NCI-H748 (cell line): ENCODE measurements at regions not wholly inside any gene's neighbourhood (a gene's known extent, or its start where the extent isn't known, plus 50 kb on each side); places are given as distances from the start of the nearest gene placed in this dataset.
A peak's percentile ranks its signal among the peaks of the same experiment; 100 is the strongest.

Source experiments
- DNase-seq: peaks from one replicate; lab custom pipeline; 2025; ENCODE audit not compliant: unreplicated experiment; lab: John Stamatoyannopoulos, UW

DNA sequence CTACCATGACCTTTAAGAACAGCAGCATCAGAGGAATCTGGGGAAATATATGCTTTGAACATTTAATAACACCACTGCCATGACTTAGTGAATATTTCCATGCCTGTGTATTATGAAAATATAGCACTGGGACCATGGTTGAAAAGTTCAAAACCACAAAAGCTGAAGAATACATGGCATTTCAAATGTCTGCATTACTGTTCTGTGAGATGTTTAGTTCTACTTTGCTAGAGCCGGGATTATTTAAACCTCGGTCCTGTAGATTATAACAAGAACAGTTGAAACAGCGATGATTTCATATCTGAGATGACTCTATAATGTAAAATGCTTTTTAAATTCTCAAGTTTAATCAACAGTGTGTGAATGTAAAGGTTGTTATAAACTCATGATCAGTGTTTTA is 126.7 kb upstream of the AGA start:
- DNase-seq, result no peak

DNA sequence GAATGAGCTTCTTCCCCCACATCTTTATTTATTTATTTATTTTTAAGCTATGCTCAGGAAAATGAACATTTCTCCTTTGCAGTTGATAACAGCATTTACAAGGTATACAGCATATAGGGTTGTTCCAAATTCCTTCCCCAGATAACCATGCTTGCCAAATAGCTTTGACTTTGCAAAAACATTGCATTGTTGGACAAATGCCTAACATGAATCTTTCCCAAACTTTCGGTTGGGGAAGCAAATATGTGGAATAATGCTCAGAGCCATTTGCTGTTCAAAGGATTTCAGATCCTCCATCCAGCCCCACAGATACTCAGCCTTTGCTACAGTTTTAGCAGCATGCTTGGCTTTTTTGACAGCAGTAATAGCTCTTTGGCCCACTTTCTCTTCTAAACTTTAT is 127.2 kb upstream of the AGA start:
- no peak for DNase-seq

DNA sequence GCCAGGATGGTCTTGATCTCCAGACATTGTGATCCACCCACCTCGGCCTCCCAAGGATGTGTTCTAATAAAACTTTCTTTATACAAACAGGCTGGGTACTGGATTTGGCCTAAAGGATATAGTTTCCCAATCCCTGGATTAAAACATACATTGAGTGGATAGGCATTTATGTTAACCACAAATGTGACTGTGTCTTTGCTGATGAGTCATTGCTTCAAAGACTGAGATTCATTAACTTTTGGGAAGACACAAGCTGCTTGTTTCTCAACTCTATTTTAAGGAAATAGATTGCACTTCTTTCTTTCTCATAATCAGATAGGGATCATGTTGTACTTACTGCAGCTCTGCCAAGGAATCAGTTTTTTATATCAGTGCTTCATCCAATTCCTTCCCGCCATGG is 131.3 kb upstream of the AGA start:
- DNase-seq, result no peak

DNA sequence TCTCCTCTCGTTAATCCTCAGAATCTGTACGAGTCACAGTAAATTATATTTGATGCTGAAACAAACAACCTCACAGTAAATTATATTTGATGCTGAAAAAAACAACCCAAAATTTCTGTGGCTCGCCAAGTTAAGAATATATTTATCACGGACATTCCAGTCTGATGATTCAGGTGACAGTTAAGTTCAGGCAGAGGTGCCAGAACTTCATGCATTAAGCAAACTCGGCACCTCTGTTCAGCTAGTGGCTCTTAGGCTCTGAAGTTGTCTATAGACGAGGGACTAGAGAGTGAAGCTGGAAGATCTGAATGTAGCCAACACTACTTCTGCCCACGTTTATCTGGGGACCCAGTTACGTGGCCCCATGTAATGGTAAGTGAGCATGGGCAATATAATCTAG is 132.2 kb upstream of the AGA start:
- DNase-seq, result no peak

DNA sequence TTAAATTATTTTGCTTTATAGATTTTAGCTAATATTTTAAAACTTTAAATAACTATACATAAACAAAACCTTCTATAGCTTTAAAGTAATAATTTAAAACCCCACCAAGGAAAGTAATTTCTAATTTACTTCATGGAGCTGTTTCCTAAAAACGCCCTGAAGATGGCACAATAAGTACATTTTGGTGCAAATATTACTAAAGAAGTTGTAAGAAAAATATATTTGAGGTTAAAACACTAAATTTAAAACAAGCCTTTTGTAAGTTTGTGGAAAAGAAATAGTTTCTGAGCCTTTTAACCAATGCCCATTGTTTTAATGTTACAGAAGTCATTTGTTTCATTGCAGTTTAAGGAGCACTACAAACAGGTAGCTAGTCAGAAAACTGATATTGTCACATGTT is 137.4 kb upstream of the AGA start:
- DNase-seq, result no peak

DNA sequence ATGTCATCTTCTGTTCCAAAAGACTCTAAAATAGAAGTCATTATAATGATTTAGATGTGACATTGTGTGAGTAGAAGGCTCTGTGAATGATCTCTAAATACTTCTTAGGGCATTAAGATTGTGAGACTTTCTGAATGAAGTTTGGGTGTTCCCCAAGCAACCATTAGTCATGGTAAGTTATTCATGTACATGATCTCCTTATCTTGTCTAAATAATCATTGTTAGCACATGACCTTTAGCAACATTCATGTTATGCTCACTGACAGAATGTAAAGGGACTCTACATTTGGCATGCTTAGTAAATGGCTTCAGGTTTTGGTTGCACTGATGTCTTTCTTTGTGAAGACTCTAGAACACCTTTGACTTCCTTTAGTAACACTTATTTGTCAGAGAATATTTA is 140.8 kb upstream of the AGA start:
- DNase-seq, result no peak

DNA sequence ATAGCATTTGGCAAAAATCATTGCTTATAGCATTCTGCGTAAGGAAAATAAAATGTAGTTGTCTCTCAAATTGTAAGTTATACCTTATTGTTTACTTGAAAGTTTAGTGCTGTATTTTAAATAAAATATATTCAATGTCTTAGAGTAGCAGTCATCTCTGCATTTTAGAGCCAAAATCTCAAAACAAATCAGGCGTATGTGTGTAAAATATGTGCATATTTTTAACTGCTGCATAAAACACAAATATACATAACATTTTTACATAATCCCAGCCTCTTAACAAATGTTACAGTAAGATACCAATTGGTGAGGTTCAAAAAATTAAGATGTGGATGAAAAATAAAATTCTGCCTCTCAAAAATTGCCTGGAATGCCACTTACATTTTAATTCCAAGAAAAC is 145.8 kb upstream of the AGA start:
- no peak for DNase-seq

DNA sequence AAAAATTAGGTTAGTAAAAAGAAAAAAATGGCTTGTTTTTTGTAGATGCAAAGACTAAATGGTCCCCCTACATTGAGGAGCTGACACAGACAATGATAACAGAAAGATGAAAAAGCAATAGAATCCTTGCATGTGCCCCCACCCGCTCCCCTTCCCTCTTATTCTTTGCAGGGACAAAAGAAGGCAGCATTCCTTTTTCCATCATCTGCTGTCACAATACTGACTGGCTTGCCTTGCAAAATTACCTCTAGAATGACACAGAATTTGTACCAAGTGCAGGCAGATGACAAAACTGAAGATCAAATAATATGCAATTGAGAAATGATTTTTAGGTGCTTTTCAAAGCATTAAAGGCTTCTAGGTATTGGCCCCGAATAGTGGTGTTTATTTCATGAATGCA is 153.1 kb upstream of the AGA start:
- no peak for DNase-seq

DNA sequence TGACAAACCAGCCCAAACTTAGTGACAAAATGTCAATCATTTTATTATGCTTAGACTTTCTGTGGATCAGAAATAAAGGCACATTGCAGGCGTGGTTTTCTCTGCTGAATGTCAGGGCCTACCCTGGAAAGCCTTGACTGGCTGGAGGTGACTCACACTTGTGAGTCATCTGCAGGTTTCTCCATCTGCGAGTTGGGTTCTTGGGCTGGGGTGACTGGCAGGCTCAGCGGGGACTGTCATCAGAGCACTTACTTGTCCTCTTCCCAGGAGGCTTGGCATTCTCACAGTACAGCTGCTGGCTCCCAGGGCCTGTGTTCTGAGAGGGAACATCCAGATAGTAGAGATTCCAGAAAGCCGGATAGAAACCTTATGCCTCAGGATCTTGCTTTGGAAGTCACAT is 153.8 kb upstream of the AGA start:
- no peak for DNase-seq

DNA sequence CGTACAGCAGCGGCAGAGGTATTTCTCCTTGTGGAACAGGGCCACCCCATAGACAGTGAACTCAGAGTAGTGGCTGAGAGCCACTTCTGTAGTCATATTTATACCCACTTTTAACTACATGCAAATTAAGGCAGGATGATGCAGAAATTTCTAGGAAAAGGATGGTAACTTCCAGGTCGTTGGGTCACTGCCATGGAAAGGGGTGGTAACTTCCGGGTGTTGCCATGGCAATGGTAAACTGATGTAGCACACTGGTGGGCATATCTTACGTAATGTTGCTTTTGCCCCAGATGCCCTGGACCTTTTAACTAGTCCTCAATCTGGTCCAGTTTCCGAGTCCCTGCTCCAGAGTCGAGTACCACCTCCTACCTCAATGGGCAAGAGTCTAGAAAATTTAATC is 154.8 kb upstream of the AGA start:
- no peak for DNase-seq

DNA sequence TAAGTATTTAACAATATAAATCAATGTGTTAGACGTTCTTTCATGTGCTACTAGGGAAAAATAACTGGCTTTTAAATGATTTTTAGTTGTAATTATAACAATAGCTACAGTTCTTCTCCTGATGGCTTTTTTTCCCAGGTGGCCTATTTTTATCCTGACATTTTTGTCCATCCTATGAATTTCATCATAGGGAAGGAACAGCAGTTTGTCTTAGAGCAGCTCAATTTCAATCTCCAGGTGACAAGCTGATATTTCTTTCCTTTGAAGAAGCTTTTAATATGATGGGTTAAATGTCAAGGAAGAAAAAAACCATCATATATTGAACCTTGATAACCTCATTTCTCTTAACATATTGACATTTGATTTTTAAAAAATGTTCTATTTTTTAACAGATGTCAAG is 163.0 kb upstream of the AGA start:
- DNase-seq, result no peak

DNA sequence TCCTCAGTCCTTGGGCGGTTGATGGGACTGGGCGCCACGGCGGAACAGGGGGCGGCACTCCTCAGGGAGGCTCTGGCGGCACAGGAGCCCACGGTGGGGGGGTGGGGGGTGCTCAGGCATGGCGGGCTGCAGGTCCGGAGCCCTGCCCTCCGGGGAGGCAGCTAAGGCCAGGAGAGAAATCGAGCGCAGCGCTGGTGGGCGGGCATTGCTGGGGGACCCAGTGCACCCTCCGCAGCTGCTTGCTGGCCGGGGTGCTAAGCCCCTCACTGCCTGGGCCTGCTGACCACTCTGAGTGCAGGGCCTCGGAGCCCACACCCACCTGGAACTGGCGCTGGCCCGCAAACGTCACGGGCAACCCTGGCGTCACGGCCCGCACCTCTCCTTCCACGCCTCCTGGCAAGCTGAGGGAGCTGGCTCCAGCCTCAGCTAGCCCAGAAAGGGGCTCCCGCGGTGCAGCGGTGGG is 164.9 kb upstream of the AGA start:
- DNase-seq, result no peak

DNA sequence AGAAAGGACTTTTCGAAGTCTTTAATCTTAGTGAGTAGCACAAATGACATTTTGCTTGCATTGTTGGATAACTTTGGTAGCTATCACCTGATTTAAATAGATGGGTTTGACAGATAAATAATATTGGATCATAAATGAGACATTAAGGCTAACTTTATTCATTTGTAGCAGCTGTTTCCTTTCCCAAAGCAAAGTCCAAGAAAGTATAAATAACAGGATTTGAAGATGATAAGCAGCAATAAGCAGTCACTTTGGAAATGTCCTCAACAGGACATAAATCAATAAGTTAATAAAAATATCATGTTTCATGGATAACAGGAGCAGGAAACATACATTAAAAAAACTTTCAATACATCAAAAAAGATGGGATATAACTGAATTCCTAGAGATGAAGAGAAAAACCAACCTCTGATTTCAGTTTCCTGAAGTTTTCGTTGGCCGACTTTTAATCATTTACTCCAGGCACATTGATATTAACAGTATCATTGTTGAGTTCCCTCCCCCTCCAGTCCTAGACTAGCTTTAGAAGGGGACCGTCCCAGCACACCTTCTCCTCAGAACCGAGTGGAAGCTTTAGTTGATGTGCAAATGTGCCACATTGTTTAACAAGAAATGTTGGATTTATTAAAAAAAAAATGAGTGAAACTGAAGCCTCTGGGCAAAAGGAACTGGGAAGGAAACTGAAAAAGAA is 169.9 kb upstream of the AGA start:
- no peak for DNase-seq

DNA sequence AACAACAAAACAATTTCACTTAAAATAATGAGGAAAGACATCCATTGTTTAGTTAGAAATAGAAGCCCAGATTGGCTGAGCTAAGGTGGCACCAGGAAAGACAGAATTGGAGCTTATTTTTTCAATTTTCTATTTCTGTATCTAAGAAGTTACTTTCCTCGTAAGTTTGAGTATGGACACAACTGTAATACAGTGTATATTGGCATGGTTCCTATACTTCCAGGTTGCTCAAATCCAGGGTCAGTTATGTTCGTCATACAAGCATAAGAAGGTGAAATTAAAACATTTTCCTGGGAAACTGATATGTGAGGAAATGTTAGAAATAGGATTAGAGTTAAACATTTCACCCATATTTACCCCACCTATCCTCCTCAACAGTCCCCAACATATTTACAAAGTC is 170.4 kb upstream of the AGA start:
- no peak for DNase-seq

DNA sequence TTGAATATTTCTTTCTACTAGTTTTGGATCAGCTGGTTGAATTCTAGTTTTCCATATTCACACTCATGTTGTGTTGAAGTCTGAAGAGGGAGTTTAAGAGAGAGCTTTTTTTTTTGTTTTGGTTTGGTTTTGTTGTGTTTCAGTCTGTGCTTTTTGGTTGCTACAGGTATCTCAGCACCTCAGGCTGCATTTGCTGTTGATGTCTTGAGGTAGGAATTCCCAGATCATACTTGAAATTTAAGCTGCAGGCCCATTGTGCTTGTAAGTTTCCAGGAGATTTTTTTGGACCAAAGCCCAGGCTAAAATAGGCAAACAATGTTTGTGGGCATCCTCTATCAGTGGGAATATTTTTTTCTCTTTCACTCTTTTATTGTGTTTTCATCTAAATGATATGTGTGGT is 190.2 kb upstream of the AGA start:
- DNase-seq, result peak; percentile 44

DNA sequence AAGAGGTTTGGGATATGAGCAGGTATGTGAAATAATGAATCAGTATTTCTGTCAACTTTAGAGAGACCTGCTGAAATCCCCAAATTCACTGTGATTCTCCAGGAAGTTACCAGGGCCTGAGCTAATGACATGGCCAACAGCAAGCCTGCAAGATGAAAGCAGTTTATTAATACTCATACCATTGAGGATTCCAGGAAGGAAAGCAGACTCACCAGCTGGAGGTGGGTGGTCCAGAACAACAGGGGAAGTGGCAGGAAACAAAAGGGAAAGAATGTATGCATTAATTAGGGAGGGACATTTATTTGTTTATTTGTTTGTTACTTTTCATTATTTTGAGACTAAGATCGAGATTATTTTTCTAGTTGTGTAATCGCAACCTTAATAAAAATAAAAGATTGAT is 196.6 kb upstream of the AGA start:
- DNase-seq, result no peak

DNA sequence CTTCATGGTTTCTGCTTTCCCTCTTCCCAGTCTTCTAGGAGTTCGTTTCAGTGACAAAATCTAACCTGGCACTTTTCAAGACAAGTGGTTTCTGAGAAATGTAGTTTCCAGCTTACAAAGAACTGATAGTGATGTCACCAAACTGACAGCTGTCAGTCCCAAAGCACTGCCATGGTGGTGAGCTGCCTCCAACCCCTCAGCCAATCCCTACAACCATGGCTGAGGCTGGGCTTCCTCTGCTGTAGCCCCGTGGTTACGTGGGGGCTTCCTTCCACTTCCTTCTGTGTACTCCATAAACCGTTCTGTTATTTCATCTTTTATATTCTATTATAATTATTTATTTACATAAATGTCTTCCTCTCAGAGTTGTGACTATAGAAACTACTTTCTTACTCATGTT is 198.6 kb upstream of the AGA start:
- no peak for DNase-seq

DNA sequence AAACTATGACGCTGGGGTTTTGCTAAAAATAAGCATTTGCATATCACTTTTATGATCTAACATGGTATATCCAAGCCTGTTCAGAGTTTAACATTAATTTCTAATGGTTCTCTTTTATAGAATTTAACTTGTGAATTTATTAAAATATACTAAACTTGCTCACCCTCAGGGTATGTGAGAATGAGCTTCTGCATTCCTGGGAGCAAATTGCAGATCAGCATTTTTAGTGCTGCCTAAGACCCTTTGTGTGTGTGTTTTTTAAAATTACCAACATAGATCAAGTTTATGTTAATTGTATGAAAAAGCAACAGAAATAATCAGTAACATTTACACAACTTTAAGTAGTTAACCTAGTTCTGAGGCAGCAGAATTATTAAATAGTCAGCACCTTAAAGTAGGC is 218.0 kb upstream of the AGA start:
- no peak for DNase-seq

DNA sequence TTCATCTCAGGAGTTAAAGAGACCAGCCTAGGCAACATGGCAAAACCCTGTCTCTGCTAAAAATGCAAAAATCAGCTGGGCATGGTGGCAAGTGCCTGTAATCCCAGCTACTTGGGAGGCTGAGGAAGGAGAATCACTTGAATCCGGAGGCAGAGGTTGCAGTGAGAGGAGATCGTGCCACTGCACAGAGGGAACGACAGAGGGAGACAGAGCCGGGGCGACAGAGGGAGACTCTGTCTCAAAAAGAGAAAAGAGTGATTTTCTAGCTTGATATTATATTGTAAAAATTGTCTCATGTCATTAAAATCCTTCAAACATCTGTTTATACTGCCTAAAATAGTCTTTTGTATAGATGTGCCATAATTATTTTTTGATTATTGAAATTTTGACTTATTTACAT is 225.4 kb upstream of the AGA start:
- DNase-seq, result peak; percentile 20

DNA sequence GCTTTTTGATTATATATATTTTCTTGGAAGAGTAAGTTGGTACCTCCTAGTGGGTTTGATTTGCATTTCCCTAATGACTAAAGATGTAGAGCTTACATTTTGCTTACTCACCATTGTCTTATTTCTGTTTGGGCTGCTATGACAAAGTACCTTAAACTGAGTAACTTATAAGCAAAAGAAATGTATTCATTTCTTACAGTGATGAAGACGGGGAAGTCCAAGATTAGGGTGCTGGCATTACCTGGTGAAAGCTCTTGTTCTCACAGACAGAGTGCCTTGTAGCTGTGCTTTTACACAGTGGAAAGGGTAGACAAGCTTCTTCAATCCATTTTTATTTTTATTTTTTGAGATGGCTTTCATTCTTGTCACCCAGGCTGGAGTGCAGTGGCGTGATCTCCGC is 229.2 kb upstream of the AGA start:
- no peak for DNase-seq

DNA sequence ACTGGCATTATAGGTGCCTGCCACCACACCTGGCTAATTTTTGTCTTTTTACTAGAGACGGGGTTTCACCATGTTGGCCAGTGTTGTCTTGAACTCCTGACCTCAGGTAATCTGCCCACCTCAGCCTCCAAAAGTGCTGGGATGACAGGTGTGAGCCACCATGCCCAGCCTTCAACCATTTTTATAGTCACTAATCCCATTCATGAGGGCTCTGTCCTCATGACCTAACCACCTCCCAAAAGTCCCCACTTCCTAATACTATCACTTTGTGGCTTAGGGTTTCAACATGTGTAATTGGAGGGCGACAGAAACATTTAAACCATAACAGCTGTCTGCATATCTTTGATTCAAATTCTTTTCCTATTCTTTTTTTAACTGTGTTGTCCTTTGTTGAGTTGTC is 229.6 kb upstream of the AGA start:
- DNase-seq, result no peak

DNA sequence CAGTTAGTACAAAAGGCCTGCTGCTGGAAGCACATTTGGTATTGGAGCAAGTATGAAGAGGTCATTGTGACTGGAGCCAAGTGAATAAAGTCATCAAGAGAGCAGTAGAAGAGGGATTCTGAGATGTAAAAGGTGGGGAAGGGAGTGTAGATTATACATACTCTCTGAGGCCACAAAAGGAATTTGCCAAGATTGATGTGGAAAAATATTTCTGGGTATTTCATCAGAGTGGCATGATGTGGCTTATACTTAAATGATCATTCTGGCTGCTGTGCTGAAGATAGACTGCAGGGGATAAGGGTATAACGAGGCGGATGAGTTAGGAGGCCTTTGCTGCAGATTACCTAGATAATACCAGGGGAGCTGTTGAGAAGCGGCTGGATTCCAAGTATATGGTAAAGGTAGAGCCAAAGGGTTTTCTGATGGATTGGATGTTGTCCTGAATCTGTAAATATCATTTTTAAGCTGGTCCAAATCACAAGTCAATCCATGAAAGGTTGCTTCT is 231.8 kb upstream of the AGA start:
- no peak for DNase-seq

DNA sequence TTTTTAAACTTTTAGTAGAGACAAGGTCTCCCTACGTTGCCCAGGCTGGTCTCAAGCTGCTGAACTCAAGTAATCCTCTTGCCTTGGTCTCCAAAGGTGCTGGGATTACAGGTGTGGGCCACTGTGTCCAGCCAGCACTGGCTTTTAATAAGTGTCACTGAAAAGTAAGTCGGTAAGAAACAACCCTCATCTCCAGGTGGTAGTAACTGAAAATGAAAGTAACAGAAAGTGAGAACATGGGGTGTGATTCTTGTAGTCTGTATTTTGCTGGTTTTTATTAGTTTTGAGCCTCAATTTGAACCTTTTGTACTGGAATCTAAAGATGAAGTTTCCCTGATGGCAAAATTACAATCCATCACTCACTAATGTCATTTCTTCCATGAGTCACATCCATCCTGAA is 238.1 kb upstream of the AGA start:
- no peak for DNase-seq
